ENCODE measurements at regions not wholly inside any gene's neighbourhood (a gene's known extent, or its start where the extent isn't known, plus 50 kb on each side); places are given as distances from the start of the nearest gene placed in this dataset.
"Not testable (repeated sequence)": the region's sequence is repeated elsewhere in the genome, so short reads cannot be mapped to it uniquely, and the experiment has no call there.

GRCh38 chr14:97113339-97113738 is 316.2 kb downstream of the VRK1 start:
- DNase-seq (ENCODE audit: low read depth), result no peak
- no peak overlapping the region for H3K4me3 ChIP-seq (ENCODE audit: low read depth, low read length)
- no peak for TF ChIP-seq CTCF (IDR thresholded peaks at IDR 0.05; ENCODE audit: control insufficient read depth, extremely low read depth, insufficient read depth)

GRCh38 chr14:97116546-97116945 is 319.4 kb downstream of the VRK1 start:
- no peak for DNase-seq (ENCODE audit: low read depth)
- H3K4me3 ChIP-seq (ENCODE audit: low read depth, low read length), result no peak overlapping the region

GRCh38 chr14:97117693-97118092 is 320.5 kb downstream of the VRK1 start:
- no peak for DNase-seq (ENCODE audit: low read depth)
- no peak for TF ChIP-seq CTCF (IDR thresholded peaks at IDR 0.05; ENCODE audit: control insufficient read depth, extremely low read depth, insufficient read depth)
- no peak overlapping the region for H3K4me3 ChIP-seq (ENCODE audit: low read depth, low read length)

More at GRCh38 chr14:97116546-97116945, 319.4 kb downstream of the VRK1 start:
- TF ChIP-seq CTCF (IDR thresholded peaks at IDR 0.05; ENCODE audit: control insufficient read depth, extremely low read depth, insufficient read depth), result no peak

GRCh38 chr14:97120204-97120603 is 323.0 kb downstream of the VRK1 start:
- TF ChIP-seq CTCF (IDR thresholded peaks at IDR 0.05; ENCODE audit: control insufficient read depth, extremely low read depth, insufficient read depth), result no peak
- H3K4me3 ChIP-seq (ENCODE audit: low read depth, low read length), result no peak overlapping the region
- no peak for DNase-seq (ENCODE audit: low read depth)

- no peak overlapping the region for H3K4me3 ChIP-seq (ENCODE audit: low read depth, low read length)
- DNase-seq (ENCODE audit: low read depth), result no peak
- no peak for TF ChIP-seq CTCF (IDR thresholded peaks at IDR 0.05; ENCODE audit: control insufficient read depth, extremely low read depth, insufficient read depth)
Measured at GRCh38 chr14:97120611-97121031, 323.4 kb downstream of the VRK1 start.

- no peak overlapping the region for H3K4me3 ChIP-seq (ENCODE audit: low read depth, low read length)
- DNase-seq (ENCODE audit: low read depth), result no peak
- no peak for TF ChIP-seq CTCF (IDR thresholded peaks at IDR 0.05; ENCODE audit: control insufficient read depth, extremely low read depth, insufficient read depth)
Measured at GRCh38 chr14:97129639-97130038, 332.5 kb downstream of the VRK1 start.

- DNase-seq (ENCODE audit: low read depth), result not testable (repeated sequence)
Measured at GRCh38 chr14:97135847-97136246, 338.7 kb downstream of the VRK1 start.

More at GRCh38 chr14:97135847-97136246, 338.7 kb downstream of the VRK1 start:
- not testable (repeated sequence) for H3K4me3 ChIP-seq (ENCODE audit: low read depth, low read length)

Data from LNCaP clone FGC (cell line).